Esophagus squamous epithelium (tissue), 4 donors: ENCODE measurements at regions not wholly inside any gene's neighbourhood (a gene's known extent, or its start where the extent isn't known, plus 50 kb on each side); places are given as distances from the start of the nearest gene placed in this dataset.

ENCODE experiments used
- POLR2A ChIP-seq, 4 donors: fragments of 450-650 bp; IDR thresholded peaks; one replicate each; pipeline ENCODE4 v1.6.1; 2017; ENCODE audit warnings: antibody characterized with exemption in 4 of 4, mild to moderate bottlenecking in 4 of 4, moderate library complexity in 3 of 4
- TF ChIP-seq, protein P1 (sequence below), 6 experiments: fragments of 450-650 bp in 4 of 6; fragments of 200-600 bp in 2 of 6; sonication (generic) in 2 of 6; IDR thresholded peaks; one replicate each; pipeline ENCODE4 v1.5.1; 2016 to 2019; ENCODE audit warnings: antibody characterized with exemption in 6 of 6, mild to moderate bottlenecking in 4 of 6, moderate library complexity in 4 of 6

- TF ChIP-seq, protein P1, sequence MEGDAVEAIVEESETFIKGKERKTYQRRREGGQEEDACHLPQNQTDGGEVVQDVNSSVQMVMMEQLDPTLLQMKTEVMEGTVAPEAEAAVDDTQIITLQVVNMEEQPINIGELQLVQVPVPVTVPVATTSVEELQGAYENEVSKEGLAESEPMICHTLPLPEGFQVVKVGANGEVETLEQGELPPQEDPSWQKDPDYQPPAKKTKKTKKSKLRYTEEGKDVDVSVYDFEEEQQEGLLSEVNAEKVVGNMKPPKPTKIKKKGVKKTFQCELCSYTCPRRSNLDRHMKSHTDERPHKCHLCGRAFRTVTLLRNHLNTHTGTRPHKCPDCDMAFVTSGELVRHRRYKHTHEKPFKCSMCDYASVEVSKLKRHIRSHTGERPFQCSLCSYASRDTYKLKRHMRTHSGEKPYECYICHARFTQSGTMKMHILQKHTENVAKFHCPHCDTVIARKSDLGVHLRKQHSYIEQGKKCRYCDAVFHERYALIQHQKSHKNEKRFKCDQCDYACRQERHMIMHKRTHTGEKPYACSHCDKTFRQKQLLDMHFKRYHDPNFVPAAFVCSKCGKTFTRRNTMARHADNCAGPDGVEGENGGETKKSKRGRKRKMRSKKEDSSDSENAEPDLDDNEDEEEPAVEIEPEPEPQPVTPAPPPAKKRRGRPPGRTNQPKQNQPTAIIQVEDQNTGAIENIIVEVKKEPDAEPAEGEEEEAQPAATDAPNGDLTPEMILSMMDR (IDR thresholded peaks at IDR 0.05), result no peak
- TF ChIP-seq POLR2A (IDR thresholded peaks at IDR 0.05), result no peak
These were observed 91.0 kb downstream of the OR13H1 start for GRCh38 chrX:131634900-131635299.
